AG08396 (cell line): ENCODE measurements at regions not wholly inside any gene's neighbourhood (a gene's known extent, or its start where the extent isn't known, plus 50 kb on each side); places are given as distances from the start of the nearest gene placed in this dataset.

ENCODE experiments used
- DNase-seq: peaks from one replicate; pipeline ENCODE4 v3.0.0; 2012; ENCODE audit warnings: low spot score, mixed read lengths

DNA sequence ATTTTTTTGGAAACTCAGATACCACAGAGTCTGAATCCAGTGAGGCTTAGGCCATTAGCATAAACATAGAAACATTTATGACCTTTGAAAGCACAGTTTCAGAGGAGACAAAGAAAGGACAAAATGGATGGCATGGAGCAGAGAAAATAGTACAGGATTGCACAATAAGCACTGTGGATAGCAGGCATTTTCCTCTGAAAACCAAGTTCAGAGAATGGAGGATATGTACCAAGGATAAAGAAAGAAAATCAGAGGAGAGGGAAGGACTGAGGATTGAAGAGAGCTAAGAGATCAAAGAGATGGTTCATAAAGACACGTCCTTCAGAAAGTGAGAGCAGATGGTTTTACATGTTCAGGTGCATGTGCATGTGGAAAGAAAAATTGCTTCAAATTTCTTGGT is 707.2 kb upstream of the CELF2 start:
- DNase-seq = no peak

DNA sequence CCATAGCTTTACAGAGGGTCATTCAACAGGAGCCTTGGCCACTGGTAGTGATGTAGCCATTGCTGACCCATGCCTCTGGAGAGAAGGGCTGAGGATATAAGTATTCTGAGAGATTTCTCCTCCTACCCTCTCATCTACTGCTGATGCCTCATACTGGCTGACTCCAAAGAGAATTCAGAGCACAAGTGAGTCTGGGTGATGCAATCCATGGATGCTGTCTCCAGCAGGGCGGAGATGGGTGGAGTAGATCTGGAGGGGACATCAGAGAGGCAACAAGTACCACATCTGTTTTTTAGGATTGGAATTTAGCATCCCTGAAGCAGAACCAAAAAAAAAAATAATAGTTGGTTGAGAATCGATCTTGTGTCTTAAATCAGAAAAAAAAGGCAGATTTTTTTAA is 705.7 kb upstream of the CELF2 start:
- DNase-seq = no peak

DNA sequence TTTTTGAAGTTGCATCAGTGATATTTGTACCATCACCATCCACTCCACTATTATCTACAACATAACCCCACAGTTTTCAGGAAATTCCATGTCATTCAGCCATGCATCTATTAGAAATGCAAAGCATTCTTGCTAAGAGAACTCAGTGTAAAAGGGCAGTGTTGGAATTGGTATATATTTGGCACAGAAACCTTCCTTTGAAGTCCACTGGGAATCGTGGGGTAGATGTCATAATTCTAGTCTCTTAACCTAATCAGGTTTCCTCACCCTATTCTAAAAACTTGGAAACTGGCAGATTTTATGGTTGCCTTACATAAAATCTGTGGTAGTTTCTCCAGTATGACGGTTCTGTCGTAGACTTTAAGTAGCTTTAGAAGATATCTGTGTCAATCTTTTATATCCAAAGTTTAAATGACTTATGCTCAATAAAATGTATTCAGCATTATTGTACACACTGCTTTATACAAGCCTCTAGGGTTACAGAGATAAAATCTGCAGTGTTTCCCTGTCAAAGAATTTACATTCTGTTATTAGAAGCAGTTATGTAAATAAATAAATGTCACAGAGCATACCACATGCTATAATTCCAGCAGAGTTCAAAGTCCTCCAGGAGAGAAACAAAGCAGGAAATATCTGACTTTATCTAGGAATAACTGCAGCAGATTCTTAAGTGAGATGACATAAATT is 704.4 kb upstream of the CELF2 start:
- DNase-seq = no peak

DNA sequence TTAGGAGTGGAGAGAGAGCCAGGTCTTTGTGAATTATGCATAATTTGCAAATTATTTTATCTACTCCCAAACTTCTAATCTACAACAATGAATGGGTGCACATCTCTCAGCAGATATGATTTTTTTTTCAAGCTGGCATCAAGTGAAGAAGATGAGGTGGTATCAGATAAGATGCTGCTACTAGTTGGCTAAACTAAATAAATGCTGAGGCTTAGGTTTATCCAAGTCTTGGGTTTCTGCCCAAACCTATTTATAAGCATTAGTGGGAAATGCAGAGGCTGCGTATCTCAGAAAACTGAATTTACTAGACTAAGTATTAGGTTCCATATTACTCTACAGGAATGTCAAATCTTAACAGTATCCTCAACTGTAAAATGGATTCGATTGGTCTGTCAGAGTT is 703.0 kb upstream of the CELF2 start:
- DNase-seq = no peak

DNA sequence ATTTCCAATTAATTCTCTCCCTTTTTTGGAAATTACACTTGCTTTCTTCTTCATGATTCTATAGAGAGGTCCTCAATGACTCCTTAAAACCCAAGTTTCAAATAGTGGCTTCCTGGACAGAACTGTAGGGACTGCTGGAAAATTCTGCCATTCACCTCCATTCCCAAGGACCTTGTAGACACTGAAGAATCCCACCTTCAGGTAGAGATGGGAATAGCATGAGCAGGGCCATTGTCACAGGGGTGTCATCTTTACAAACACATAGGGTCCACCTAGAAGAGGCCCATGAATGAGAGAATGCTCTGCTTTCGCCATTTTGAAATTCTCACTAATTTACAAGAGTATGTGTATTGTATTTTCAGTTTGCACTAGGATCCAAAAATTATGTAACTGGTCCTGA is 701.7 kb upstream of the CELF2 start:
- no peak for DNase-seq

DNA sequence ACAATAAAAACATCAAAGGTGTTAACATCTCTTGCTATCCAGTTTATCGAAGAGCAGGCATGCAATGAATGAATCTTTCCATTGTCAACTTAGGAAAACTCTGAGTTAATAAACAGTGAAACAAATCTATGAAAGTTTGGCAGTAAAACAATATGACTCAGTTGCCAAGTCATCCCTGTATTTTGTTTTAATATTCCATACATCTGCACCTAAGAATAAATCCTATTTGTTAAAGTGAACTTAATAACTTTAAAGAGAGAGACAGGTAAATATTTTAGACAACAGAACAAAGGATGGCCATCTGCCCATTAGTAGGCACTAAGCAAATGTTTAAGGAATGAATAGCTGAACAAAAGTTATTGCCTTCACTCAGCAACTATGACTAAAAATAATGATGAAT is 700.5 kb upstream of the CELF2 start:
- DNase-seq = no peak

DNA sequence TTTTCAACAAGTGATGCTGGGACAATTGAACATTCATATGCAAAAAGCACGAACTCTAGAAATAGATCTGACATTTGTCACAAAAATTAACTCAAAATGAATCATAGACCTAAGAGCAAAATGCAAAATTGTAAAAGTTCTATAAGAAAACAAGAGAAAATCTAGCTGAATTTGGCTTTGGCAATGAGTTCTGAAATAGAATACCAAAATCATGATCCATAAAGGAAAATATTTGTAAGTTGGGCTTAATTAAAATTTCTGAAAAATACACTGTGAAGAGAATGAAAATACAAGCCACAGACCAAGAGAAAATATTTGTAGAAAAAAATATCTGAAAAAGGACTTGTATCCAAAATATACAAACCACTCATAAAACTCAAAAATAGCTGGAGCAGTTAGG is 698.8 kb upstream of the CELF2 start:
- DNase-seq = no peak

DNA sequence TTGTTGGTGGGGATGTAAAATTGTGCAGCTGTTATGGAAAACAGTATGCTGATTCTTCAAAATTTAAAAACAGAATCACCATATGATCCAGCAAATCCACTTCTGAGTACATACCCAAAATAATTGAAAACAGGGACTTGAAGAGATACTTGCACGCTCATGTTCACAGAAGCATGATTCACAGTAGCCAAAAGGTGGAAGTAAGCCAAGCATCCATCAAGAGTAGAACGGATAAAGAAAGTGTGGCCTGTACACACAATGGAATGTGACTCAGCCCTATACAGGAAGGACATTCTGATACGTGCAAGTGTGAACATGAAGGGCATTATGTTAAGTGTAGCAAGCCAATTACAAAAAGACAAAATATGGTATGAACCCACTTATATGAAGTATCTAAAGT is 696.7 kb upstream of the CELF2 start:
- no peak for DNase-seq

DNA sequence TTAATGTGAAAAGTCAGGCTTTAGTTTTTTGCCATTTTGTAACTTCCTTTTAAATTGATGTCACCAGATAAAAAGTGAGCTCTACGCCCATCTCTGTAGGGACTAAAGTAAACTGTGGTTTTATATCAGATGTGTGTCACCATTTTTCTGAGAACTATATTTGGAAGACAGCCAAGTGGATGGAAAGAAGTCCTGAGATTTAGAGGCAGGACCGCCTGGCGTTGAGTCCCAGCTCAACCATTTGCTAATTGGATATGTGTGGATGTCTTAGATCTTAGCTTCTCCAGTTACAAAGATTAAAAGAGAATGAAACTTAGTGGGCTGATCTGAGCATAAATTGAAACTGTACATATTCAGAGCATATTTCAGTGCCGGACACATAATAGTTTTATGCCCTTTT is 691.6 kb upstream of the CELF2 start:
- DNase-seq = no peak

DNA sequence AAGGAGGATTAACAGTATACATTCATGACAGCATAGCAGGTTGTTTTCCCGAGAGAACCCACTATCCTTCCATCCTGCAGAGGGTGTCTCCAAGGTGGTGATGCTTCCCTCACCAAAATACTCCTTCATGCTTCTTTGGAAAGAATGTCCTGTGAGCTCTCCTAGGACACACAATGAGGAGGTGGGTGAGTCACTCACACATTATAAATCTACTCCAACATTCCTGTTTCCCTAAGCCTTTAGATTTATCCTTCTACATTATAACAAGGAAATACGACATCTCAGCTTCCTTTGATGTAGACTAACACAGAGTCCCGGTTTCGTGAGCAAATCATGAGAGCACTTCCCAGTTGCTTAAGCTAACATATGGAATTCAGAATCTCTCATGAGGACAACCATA is 689.7 kb upstream of the CELF2 start:
- no peak for DNase-seq

DNA sequence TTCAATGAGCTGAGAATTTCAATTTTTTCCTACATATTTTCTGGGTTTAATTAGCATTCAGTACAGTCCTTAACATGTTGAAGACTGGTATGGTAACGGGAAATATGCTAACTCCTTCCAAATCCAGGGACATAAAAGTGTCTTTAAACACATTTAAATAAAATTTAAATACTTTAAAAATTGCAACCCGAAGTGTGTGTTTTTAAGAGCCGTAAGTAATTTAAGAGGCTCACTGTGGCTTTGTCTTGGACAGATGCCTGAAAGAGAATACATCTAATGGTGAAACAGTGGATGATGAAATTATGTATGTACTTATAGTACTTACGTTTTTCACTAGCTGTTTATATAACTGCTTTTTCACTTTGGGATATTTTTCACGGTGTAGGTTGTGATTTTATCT is 687.3 kb upstream of the CELF2 start:
- no peak for DNase-seq

DNA sequence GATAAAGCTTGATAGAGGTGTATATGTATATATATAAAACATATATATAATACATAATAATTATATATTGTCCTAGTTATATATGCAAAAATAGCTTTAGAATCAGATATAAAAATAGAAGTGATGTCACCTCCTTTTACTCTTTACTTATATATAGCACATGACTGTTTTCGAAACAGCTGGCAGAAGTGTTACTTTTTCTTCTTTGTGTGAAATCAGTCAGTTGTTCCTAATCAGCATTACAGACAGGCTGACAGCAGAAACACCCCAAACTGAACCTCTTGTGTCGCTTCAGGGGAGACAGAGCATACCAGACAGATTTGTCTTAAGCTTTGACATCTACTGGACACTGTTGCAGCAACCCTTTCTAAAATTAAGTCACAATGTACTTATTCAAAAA is 684.9 kb upstream of the CELF2 start:
- DNase-seq = no peak

DNA sequence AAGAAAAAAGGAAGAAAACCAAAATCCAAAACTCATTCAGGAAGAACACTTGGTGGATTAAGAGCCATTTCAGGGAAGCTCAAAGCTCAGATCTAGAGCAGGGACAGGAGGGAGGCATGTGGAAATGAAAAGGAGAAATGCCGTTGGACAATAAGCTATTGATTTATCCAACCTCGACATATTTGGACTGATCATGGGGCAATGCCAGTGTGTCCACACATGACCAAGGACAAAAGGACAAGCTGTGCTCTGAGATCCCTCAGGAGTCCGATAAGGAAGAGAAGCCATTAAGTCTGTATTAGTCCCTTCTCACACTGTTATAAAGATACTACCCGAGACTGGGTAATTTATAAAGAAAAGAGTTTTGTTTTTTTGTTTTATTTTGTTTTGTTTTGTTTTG is 684.0 kb upstream of the CELF2 start:
- DNase-seq = no peak

DNA sequence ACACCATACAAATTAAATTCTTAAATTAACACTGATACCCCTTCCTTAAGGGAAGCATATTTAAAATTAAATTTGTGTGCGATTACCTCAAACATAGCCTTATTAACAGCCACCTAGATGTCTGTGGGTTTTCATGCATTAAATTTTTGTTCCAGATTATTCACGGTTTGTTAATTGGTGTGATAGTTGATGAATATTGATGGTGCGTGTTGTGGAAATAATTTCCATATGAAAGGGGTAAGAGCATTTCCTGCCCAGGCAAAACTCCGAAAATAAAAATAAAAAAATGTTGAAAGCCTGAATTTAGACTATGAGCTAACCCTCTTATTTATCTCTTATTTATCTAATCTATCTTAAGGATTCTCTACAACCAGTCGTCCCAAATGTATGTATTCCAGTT is 679.3 kb upstream of the CELF2 start:
- no peak for DNase-seq

DNA sequence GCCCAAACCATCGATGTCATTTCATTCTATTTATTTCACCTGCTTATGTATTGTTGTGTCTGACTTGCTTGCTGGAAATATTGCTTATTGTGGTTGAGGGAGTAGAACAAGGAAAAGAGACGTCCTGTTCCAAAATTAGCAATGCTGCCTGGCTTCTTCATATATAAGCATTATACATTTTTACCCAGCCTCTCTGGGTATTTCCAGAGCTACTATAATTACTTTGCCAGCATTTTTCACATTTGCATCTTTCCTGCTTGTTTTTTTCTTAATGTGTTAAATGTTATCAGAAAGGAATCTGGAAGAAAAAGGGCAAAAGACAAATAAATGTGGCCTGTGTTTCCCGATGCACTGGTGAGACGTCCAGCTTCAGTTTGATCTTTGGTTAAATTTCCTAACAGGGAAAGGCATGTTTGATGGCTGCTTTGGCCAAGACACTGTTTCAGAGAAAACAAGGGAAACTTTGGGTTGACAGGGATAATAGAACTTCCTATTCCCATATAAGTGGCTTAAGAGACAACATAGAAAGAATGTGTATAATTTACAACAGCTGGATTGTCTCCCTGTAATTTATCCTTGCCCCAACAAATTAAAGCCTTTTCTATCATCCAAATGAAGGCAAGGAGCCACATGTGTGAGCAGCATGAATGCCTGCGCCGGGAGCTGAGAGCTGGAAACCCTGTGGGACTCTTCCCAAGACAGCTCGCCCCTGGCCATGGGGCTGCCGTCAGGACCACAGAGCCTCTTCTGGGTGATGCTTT is 671.1 kb upstream of the CELF2 start:
- DNase-seq = no peak

DNA sequence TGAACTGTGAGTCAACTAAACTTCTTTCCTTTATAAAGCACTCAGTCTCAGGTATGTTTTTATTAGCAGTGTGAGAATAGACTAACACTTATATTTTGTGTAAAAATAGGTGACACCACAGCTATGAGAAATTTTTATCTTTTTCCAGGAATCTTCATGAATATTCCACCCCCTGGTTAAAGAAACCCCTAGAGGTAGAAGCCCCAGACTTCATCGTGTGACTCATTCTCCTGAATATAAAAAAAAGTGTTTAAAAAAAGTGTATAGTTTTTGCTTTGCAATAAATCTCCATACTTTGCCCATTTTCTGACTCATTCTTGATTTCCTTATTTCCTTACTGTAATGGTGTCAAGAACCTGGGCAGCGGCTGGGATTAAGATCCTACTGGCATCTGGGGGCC is 667.6 kb upstream of the CELF2 start:
- DNase-seq = no peak

DNA sequence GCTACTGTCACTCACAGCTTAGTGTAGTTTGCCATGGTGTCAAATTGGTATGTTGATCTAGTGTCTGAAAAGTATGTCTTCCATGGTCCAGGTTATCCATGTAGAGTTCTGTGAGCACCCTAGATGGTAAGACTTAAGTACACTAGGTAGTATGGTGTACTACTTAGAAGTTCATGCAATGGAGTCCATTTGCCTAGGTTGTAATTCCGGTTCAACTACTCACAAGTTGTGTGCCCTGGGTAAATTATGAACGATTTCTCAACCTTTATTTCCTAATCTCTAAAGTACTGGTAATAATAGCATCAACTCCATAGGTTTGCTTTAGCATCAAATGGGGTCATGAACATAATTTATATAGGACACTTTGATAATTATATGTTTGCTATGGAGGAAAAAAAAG is 666.2 kb upstream of the CELF2 start:
- no peak for DNase-seq

DNA sequence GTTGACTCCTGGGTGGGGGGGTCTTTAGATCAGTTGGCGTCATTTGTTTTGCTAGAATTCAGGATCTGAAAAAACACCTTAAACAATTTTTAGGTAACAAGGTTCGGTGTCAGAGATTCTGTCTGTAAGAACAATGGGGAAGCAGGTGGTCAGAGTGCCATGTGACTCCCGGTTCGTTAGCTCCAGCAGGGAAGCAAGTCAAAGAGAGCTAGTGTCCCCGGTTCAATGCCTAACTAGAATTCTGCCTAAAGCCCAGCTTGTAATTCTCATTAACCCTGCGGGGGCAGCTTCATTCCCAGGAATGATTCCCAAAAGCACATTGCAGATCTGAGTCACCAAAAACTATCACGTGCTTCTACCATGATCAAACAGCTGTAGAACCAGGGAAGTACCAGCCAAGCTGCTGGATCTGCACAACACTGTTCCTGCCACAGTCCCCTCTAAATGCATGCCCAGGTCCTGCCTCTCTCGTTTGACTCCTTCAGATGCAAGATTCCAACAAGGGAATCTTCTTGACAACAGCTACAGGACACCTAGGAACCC is 664.3 kb upstream of the CELF2 start:
- no peak for DNase-seq

DNA sequence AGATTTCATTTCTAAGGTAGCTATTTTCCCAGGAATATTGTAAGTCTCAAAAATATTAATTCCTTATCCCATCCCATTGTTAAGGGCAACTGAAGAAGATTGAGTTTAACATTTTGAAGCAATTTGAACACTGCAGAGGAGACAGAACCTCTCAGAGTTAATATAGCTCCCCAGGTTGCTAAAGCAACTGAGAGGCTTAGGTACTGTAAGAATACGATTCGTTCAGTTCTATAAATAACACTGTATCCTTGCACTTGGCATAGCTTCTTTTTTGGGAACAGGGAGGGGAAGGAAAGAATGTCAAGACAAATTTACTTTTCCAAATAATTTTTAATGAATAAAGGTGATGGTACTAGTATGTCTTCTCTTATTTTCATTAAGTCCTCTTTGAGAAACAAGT is 658.4 kb upstream of the CELF2 start:
- DNase-seq = no peak

DNA sequence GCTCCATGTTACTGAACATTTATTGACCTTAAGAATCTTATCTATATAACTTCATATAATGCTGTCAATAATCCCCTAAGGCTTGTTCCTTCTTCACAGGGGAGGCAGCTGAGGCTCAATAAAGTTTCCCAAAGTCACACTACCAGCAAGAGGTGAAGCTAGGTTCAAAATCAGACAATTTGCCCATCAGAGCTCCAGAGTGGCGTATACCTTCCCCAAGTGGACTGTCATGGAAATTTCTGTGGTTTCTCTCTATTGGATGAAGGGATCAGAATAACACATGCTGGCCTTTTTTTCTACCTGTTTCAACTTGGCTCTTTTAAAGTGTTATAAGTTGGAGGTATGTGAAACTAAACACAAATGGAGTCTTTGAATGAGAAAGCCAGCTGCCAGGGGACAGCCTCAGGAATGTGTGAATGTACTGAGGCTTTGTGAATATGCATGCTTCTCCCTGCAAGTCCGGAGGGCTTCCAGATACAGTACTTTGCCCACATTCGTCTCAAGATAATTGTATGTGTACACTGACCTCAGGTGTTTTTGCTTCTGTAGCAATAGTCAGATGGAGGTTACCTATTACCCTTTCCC is 656.3 kb upstream of the CELF2 start:
- no peak for DNase-seq

DNA sequence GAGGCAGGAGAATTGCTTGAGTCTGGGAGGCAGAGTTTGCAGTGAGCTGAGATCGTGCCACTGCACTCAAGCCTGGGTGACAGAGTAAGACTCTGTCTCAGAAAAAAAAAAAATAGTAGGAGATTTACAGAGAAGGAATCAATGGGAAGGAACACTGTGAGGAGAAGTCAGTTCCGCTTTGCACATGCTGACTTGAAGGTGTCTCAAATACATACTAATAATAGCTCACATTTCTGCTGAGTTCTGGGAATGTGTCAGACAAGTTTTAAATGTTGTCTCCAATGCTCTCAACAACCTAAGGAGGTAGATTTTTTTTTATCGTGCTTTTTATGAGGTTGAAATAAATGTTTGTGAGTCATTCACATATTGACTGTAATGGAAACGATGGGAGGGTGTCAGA is 654.9 kb upstream of the CELF2 start:
- no peak for DNase-seq

DNA sequence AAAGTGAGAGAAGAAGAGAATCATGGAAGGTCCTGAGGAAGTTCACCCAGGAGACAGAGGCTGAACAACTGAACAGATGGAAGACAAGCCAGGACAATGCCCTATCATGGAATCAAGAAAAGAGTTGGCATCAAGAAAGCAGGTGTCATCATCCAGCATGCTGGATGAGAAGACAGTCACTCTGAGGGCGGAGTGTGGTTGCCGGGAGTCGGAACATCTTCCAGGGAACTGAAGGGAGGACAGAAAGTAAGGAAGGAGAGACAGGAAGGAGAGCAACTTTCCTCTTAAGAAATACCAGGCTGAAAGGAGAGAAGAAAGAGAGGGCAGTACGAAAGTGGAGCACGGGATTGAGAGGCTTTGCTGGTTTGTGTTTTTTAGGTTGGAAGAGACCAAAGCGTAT is 654.5 kb upstream of the CELF2 start:
- no peak for DNase-seq

DNA sequence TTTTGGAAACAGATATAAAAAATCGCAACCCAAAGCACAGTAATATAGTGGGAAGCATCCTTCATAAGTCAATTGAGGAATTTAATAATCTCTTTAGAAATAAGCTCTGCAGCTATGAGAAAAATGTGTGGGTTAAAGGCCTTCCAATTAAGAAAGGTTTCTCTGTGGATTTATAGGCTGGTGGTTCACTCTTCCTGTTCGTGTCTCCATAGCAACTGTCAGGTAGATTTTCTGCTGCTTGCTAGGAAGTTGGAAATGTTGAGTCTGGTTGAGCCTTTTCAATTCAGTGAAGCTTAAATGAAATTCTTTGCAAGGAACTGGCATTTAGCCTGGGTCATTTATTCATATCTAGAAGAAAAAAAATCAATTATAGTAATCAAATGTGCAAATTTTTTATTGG is 652.8 kb upstream of the CELF2 start:
- no peak for DNase-seq
